ENCODE measurements at regions not wholly inside any gene's neighbourhood (a gene's known extent, or its start where the extent isn't known, plus 50 kb on each side); places are given as distances from the start of the nearest gene placed in this dataset.
"Not testable (repeated sequence)": the region's sequence is repeated elsewhere in the genome, so short reads cannot be mapped to it uniquely, and the experiment has no call there.

GRCh38 chr3:187858711-187859110 lies 113.4 kb upstream of the BCL6 start:
- no peak for DNase-seq (ENCODE audit: insufficient read length)
- FAIRE-seq, result no peak

GRCh38 chr3:187862701-187863277 lies 117.5 kb upstream of the BCL6 start:
- FAIRE-seq; DNase-seq (ENCODE audit: insufficient read length): not testable (repeated sequence)

More at GRCh38 chr3:187858711-187859110, 113.4 kb upstream of the BCL6 start:
- TF ChIP-seq POLR2AphosphoS5 (IDR thresholded peaks at IDR 0.05; ENCODE audit: low read depth, low read length), result no peak
- no peak for TF ChIP-seq POLR2A (IDR thresholded peaks at IDR 0.05; ENCODE audit: low read depth, low read length)
- TF ChIP-seq TAF1 (IDR thresholded peaks at IDR 0.05; ENCODE audit: borderline replicate concordance, low read depth, low read length), result no peak

GRCh38 chr3:187870360-187871203 lies 125.3 kb upstream of the BCL6 start:
- no peak for DNase-seq (ENCODE audit: insufficient read length)
- no peak for TF ChIP-seq POLR2A (IDR thresholded peaks at IDR 0.05; ENCODE audit: low read depth, low read length)
- no peak for TF ChIP-seq TAF1 (IDR thresholded peaks at IDR 0.05; ENCODE audit: borderline replicate concordance, low read depth, low read length)
- no peak for TF ChIP-seq POLR2AphosphoS5 (IDR thresholded peaks at IDR 0.05; ENCODE audit: low read depth, low read length)
- no peak for FAIRE-seq

DNA sequence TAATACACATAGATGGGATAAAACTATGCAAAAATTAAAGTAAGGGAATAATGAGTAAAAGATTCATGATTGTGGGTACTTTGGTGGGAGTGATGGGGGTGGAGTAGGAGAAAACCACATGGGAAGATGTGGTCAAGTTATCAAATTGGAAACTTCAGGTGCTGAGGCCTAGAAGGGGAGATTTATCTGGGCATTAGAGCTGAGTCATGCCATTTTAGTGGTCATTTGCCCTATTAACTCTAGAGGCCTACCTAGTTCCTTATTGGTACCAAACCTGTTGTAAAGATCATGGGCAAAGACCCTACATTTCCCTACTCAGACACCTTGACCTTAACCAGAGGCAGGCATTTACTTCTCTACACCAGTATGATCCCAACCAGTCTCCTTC lies 125.9 kb upstream of the BCL6 start:
- FAIRE-seq, result no peak
- DNase-seq (ENCODE audit: insufficient read length), result no peak
- TF ChIP-seq TAF1 (IDR thresholded peaks at IDR 0.05; ENCODE audit: borderline replicate concordance, low read depth, low read length) (no peak), POLR2AphosphoS5 (IDR thresholded peaks at IDR 0.05; ENCODE audit: low read depth, low read length) (no peak), POLR2A (IDR thresholded peaks at IDR 0.05; ENCODE audit: low read depth, low read length) (no peak)

DNA sequence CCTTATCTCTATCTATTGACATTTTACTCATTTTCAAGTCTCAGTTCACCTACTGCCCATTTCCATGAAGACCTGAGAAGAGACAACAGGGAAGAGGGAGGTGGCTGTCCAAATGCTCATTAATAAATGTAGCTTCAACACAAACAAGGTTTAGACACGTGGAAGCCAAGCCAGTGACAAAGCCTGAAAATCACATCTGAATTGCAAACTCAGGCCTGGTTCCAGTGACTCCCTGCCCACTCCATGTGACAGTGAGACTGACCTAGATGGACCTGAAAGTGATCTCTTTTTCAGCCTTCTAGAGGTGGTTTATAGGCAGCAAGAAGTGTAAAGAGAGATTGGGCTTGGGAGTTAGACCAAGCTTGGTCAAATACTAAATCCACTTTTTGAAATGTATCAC lies 126.6 kb upstream of the BCL6 start:
- FAIRE-seq, result no peak
- DNase-seq (ENCODE audit: insufficient read length), result no peak
- TF ChIP-seq POLR2A (IDR thresholded peaks at IDR 0.05; ENCODE audit: low read depth, low read length), result no peak
- TF ChIP-seq TAF1 (IDR thresholded peaks at IDR 0.05; ENCODE audit: borderline replicate concordance, low read depth, low read length), result no peak

DNA sequence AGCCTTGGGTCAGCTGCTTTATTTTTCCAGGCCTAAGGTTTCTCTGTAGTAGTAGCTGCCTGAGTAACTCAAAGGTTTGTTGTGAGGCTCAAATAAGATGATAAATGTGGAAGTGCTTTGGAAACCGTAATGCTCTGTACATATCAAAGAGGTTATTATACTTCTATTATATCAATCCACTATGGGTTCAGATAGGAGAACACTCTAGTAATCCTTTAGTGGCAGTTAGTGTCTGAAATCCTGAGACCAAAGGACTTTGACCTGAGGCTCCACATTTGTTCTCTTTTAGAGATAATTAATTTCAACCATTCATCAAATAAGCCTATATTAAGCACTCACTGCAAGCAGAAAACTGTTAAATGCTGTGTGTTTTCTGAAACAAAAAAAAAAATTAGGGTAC lies 128.6 kb upstream of the BCL6 start:
- TF ChIP-seq POLR2AphosphoS5 (IDR thresholded peaks at IDR 0.05; ENCODE audit: low read depth, low read length) (no peak), TAF1 (IDR thresholded peaks at IDR 0.05; ENCODE audit: borderline replicate concordance, low read depth, low read length) (no peak), POLR2A (IDR thresholded peaks at IDR 0.05; ENCODE audit: low read depth, low read length) (no peak)
- no peak for DNase-seq (ENCODE audit: insufficient read length)
- FAIRE-seq, result no peak

GRCh38 chr3:187875863-187876262 lies 130.6 kb upstream of the BCL6 start:
- no peak for FAIRE-seq
- DNase-seq (ENCODE audit: insufficient read length), result no peak
- TF ChIP-seq POLR2A (IDR thresholded peaks at IDR 0.05; ENCODE audit: low read depth, low read length), result no peak
- TF ChIP-seq TAF1 (IDR thresholded peaks at IDR 0.05; ENCODE audit: borderline replicate concordance, low read depth, low read length), result no peak
- TF ChIP-seq POLR2AphosphoS5 (IDR thresholded peaks at IDR 0.05; ENCODE audit: low read depth, low read length), result no peak

DNA sequence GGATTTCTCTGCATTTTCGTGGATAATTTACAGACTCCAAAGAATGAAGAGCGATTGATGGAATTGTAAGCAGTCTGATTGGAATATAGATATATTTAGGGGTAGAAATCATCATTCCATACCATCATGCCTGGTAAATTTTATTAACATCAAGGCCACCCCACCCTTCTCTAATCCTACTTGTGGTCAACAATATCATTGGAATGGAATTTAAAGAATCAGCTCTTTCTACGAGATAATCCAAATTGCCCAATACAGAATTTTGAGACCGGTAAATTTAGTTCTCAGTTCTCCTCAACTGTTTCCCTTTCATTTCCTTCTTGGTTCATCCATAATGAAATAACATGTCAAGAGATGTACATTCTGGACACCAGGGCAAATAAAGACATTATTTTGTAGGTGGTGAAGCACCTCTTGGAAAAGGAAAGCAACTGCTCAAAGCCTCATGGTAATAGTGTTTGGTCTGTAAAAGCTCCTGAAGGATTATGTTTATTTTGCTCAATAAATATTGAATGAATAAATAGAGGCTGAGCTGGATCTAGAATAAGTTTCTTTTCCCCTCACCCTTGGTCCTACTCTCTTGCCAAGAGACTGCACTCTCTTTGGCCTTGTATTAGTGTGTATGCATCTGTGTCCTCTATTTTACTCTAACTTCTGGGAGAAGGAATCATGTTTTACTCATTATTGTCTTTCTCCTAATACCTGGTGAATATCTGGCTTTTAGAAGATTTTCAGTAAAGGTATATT lies 133.7 kb upstream of the BCL6 start:
- FAIRE-seq (no peak), DNase-seq (ENCODE audit: insufficient read length) (no peak)

DNA sequence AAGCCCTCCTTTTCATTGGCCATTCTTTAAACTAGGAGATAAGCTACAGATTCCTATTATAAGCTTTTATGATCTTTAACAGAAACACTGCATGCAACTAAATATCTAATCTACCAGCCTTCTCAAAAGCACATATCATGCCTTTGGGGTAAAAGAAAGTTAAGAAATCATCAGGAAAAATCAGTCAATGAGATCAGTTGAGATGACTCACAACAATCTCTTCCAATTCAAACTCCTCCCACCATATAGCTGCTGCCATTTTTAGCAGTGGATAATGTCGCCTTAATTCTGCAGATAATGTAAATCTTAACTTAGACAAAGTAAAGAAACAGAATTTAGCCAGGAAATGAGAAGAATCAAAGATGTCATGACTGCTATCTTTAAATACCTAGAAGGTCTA lies 135.2 kb upstream of the BCL6 start:
- TF ChIP-seq POLR2AphosphoS5 (IDR thresholded peaks at IDR 0.05; ENCODE audit: low read depth, low read length) (no peak), POLR2A (IDR thresholded peaks at IDR 0.05; ENCODE audit: low read depth, low read length) (no peak), TAF1 (IDR thresholded peaks at IDR 0.05; ENCODE audit: borderline replicate concordance, low read depth, low read length) (no peak)
- FAIRE-seq (no peak), DNase-seq (ENCODE audit: insufficient read length) (no peak)

More for the DNA sequence above, 133.7 kb upstream of the BCL6 start:
- TF ChIP-seq TAF1 (IDR thresholded peaks at IDR 0.05; ENCODE audit: borderline replicate concordance, low read depth, low read length) (no peak), POLR2A (IDR thresholded peaks at IDR 0.05; ENCODE audit: low read depth, low read length) (no peak), POLR2AphosphoS5 (IDR thresholded peaks at IDR 0.05; ENCODE audit: low read depth, low read length) (no peak)

DNA sequence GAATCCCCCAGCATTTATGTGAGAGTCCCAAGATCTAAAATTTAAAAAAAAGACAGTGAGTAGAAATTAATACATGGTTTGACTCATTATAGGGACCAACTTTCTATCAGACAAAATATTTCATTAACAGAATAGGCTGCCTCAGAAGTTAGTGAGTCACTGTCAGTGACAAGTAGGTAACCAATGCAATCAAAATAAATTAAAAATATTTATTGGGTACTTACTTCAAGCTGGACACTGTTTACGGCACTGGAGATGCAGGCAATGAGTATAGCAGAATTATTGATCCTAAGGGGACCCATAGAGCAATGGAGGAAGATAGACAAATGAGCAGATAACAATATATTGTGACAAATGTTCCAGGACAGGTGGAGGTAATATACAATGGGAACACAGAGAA lies 135.6 kb upstream of the BCL6 start:
- FAIRE-seq (no peak), DNase-seq (ENCODE audit: insufficient read length) (no peak)
- no peak for TF ChIP-seq POLR2AphosphoS5 (IDR thresholded peaks at IDR 0.05; ENCODE audit: low read depth, low read length)
- TF ChIP-seq TAF1 (IDR thresholded peaks at IDR 0.05; ENCODE audit: borderline replicate concordance, low read depth, low read length), result no peak
- TF ChIP-seq POLR2A (IDR thresholded peaks at IDR 0.05; ENCODE audit: low read depth, low read length), result no peak

DNA sequence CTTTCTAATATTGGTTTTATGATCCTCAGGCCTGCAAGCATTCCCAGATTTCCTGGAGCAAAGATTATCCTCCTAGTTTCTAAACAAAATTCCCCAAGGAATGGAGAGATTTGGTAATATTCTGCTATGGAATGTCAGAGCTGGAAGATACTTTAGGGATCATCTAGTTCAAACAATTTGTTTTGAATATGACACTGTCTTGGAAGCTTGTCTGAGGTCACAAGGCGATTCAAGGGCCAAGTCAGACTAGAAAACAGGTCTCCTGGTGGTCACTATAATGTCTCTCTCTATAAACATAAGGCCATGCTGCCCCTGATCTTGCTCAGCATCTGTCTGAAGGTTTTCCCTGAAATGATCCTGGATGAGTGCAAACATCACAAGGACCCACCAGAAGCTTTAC lies 143.4 kb upstream of the BCL6 start:
- DNase-seq (ENCODE audit: insufficient read length), result no peak
- no peak for TF ChIP-seq POLR2A (IDR thresholded peaks at IDR 0.05; ENCODE audit: low read depth, low read length)
- no peak for TF ChIP-seq POLR2AphosphoS5 (IDR thresholded peaks at IDR 0.05; ENCODE audit: low read depth, low read length)
- TF ChIP-seq TAF1 (IDR thresholded peaks at IDR 0.05; ENCODE audit: borderline replicate concordance, low read depth, low read length), result no peak
- no peak for FAIRE-seq

GRCh38 chr3:187889106-187889505 lies 143.8 kb upstream of the BCL6 start:
- TF ChIP-seq POLR2AphosphoS5 (IDR thresholded peaks at IDR 0.05; ENCODE audit: low read depth, low read length) (no peak), TAF1 (IDR thresholded peaks at IDR 0.05; ENCODE audit: borderline replicate concordance, low read depth, low read length) (no peak)
- no peak for FAIRE-seq
- DNase-seq (ENCODE audit: insufficient read length), result no peak
